Suppressor macrophage (primary cell): ENCODE measurements at regions not wholly inside any gene's neighbourhood (a gene's known extent, or its start where the extent isn't known, plus 50 kb on each side); places are given as distances from the start of the nearest gene placed in this dataset.
"Not testable (repeated sequence)": the region's sequence is repeated elsewhere in the genome, so short reads cannot be mapped to it uniquely, and the experiment has no call there.

ENCODE experiments used
- DNase-seq, 4 experiments: peaks; one replicate each; pipeline ENCODE4 v3.0.0-alpha.2; 2020 to 2022

DNA sequence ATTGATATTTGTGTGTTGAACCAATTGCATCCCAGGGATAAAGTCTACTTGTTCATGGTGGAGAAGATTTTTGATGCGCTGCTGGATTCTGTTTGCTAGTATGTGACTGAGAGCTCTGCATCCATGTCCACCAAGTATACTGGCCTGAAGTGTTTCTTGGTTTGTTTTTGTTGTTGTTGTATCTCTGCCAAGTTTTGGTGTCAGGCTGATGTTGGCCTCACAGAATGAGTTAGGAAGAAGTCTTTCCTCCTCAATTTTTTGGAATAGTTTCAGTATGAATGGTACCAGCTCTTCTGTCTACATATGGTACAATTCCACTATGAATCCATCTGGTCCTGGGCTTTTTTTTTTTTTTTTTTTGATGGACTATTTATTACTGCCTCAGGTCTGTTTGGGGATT, 50.9 kb upstream of the OSTN start:
- DNase-seq, result no peak

DNA sequence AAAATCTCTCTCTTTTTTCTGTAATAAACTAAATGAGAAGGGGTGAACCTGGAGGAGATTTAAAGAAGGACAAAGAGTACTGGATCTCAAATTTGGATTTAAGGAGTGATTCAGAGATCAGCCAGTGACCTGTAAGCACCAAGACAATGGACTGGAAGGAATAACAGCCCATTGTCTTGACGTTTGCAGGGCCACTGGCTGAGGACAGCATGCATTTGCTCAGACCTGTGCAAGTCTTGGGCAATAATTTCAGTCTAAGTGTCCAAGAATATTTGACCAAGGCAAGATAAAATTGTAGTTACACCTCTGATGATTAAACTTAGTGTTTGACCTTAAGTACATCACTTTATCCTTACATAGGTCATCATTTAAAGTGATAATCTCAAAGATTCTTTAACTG, 55.8 kb upstream of the OSTN start:
- DNase-seq, result no peak

- DNase-seq, result peak; percentile 3 to 57 (median 30)
Observed at GRCh38 chr3:191141728-191142127, 57.3 kb upstream of the OSTN start.

- DNase-seq, result peak in 3 of 4 experiments; percentile 3 to 43 (median 20)
Observed at GRCh38 chr3:191139736-191140135, 59.3 kb upstream of the OSTN start.

DNA sequence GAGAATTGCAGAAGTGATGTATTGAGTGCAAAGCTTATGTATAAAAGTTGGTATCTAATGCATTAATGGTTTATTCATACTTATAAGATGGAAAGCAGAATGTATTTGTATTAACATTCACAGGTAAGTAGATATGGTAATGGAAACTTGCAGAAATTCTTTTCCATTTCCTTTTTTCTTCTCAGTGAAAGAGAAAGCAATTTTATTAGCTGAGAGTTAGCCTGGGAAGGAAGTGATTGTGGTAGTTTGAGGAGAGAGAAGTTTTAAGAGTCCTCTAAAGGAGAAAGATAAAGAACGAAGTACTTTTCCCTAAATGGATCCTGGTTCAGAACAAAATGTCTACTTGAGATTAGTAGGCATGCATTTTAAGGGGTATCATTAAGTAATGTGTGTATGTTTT, 60.1 kb upstream of the OSTN start:
- DNase-seq, result peak in 1 of 4 experiments; percentile 1

GRCh38 chr3:191137708-191138107, 61.3 kb upstream of the OSTN start:
- DNase-seq, result no peak

DNA sequence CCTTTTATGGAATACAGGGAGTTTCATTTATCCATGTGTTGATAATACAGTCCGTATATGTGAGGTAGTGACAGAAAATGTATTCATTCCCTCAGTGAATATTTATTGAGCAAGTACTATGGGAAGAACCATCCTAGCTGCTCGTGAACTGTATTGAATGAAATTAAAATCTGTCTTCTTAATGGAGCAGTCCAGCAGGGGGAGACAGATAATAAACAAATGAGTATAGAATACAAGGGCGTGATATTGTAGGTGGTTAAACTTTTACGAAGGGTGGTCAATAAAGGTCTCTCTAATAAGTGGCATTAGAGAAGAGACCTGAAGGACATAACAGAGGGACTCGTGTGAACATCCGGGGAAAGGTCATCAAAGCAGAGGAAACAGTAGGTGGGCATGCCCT, 62.7 kb upstream of the OSTN start:
- peak in 3 of 4 experiments; percentile 3 to 35 (median 7) for DNase-seq

GRCh38 chr3:191135175-191135574, 63.9 kb upstream of the OSTN start:
- peak in 1 of 4 experiments; percentile 9 for DNase-seq

DNA sequence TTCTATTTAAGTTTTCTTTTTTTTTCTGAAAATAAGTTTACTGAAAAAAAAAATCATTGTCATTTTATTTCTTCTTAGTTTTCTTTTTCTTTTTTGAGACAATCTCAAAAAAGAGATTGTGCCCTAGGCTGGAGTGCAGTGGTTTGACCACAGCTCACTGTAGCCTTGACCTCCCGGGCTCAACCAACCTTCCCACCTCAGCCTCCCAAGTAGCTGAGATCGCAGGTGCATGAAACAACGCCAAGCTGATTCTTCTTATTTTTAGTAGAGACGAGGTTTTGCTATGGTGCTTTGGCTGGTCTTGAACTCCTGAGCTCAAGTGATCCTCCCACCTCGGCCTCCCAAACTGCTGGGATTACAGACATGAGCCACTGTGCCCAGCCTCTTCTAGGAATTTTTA, 65.7 kb upstream of the OSTN start:
- no peak for DNase-seq

- DNase-seq, result no peak
Observed at GRCh38 chr3:191131305-191131704, 67.7 kb upstream of the OSTN start.

DNA sequence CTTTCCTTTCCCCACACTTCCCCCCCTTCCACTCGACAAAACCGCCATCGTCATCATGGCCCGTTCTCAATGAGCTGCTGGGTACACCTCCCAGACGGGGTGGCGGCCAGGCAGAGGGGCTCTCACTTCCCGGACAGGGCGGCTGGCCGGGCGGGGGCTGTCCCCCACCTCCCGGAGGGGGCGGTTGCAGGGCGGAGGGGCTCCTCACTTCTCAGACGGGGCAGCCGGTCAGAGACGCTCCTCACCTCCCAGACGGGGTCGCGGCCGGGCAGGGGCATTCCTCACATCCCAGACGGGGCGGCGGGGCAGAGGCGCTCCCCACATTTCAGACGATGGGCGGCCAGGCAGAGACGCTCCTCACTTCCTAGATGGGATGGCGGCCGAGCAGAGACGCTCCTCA, 74.2 kb upstream of the OSTN start:
- not testable (repeated sequence) for DNase-seq

GRCh38 chr3:191123946-191124345, 75.1 kb upstream of the OSTN start:
- no peak for DNase-seq

- DNase-seq, result no peak
Observed at GRCh38 chr3:191123231-191123630, 75.8 kb upstream of the OSTN start.

- DNase-seq, result no peak
Observed at GRCh38 chr3:191120447-191121298, 78.4 kb upstream of the OSTN start.

DNA sequence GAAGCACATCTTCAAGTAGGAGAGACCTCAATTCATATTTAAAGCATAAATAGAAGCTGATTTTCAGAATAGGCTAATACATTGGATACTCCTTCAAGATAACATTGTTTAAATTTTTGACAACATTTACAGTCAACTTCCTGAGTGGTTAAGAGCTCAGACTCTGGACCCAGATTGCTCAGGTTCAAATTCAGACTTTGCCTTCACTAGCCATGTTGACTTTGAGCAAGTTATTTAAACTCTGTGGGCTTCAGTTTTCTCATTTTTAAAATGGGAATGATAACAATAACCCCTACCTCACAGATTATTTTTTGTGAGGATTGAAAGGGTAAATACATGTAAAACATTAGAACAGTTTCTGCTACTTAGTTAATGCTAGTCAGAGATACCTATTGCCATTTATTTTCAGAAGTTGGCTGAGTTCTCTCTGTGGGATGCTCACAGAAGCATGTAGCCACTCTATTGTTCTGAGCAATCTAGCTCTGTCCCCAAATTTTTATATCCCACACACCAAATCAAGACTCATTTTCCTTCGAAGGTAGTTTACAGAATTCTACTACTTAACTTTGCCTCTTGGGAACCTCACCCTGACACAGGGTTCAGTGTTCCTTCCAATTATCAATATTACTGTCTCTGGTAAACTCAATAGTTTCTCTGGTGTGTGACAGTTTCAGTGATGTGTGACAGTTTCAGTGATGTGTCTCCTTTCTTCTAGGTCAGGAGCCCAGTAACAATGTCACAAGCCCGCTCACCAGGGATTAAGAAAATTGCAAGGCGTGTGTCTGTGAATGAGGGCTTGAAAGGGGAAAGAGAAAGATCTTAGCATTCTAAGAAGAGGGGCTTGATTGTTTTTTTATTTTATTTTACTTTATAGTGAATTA, 79.4 kb upstream of the OSTN start:
- DNase-seq, result no peak

DNA sequence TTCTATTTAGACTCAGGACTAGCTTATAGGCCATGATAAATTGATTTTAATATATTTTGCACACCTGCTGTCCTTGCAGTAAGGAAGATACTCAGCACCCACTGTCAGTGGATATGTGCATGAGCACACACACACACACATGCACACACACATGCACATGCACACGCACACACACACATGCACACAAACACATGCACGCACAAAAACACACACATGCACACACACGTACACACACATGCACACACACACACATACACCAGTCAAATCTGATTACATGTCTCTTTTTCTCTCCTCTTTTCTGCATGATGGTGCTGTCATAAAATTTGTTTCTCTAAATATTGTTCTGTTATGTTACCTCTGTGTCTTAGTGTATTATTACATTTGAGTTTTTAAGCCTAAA, 87.3 kb upstream of the OSTN start:
- no peak for DNase-seq

- DNase-seq, result no peak
Observed at GRCh38 chr3:191105418-191105817, 93.6 kb upstream of the OSTN start.

- DNase-seq, result no peak
Observed at GRCh38 chr3:191100516-191100915, 98.5 kb upstream of the OSTN start.

DNA sequence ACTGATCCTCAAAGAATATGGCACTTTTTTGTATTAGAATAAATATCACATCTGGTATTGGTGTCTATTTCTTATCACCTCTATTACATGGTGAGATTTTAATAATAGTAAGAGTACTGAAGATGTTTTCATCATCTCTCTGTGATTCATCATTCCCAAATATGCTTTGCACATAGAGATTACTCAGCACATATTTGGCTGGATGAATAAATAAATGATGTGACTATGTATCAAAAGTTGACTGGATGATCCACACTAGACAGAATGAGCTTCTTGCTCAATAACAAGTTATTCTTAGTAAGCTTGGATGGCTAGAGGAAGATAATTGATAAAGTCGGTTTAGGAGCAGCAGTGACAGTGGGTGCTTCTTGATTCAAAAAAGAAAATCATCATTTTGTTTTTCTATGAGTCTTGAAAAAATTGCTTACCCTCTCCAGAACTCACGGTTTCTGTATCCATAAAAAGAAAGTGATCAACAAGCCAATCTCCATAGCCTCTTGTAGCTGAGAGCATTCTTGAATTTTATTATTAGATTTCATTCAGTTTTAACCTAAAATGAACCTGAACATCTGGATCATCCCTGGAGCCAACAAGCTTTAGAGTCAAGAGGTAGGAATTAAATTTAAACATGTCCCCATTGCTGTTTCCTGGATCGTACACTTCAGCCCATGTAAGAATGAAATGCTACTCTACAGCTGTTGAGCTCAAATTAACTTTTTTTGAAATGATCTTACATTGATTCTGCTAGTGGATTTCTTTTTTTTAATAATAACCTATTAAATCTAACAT, 104.8 kb upstream of the OSTN start:
- no peak for DNase-seq

DNA sequence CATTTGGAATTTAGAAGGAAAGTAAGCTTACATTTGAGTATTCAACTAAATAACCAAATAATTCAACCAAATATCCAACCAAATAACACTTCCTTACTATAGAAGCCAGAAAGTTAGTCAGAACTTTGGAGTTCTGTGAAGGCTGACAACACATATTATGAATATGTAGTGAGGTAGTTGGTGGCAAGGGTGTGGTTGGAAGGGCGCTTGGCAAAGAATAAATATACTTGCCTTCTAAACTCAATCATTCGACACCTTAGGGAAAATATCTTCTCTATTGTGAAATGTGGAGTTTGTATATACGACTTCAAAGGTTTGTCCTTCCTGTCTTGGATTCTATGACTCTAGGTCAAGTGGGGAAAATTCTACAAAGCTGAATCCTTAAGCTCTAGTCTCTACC, 111.7 kb upstream of the OSTN start:
- DNase-seq, result no peak

DNA sequence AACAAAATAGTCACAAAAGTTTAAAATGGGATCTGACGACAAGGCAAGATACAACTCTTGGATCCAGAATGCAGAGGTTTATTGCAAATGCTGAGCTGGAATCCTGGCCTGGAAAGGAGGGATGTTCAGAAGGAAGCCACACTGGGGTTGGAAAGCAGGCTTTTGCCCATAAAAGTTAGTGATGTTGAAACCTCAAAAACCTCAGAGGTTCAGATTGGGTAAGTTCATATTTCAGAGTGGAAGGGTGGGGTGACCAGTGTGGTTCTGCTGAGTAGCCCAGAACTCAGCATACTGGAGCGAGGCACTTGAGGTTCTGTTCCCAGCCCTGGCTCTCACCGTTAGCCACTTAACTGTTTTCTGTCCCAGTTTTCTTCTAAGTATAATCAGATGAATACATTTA, 114.0 kb upstream of the OSTN start:
- DNase-seq, result no peak

GRCh38 chr3:191078913-191079312, 120.1 kb upstream of the OSTN start:
- DNase-seq, result not testable (repeated sequence)
